ENCODE measurements at regions not wholly inside any gene's neighbourhood (a gene's known extent, or its start where the extent isn't known, plus 50 kb on each side); places are given as distances from the start of the nearest gene placed in this dataset.

- intact Hi-C loops (cut with micrococcal nuclease): no loop called here
- Mint-ChIP-seq H3K9me3 (ENCODE audit: insufficient read depth) (no peaks in the 10 kb centered on the region), H3K4me3 (no peak overlapping the region), H3K4me1 (no peaks in the 10 kb centered on the region), H3K27me3 (no peaks in the 10 kb centered on the region), H3K27ac (no peak overlapping the region)
- ATAC-seq (ENCODE audit: low read depth): no peak
- Histone ChIP-seq H3K9me3 (ENCODE audit: control extremely low read depth in 1 of 3, control insufficient read depth in 2 of 3, insufficient read depth in 1 of 3, low read length in 2 of 3) (no peaks in the 10 kb centered on the region), H3K79me2 (ENCODE audit: control insufficient read depth, insufficient read depth, low read length) (no peaks in the 10 kb centered on the region), H4K20me1 (ENCODE audit: control insufficient read depth, insufficient read depth, low read length, poor library complexity, severe bottlenecking) (no peaks in the 10 kb centered on the region), H3K36me3 (replicated peaks in 1 of 2; ENCODE audit: control extremely low read depth in 1 of 2, control insufficient read depth in 1 of 2, extremely low read depth in 1 of 2, insufficient read depth in 2 of 2, low read length in 1 of 2) (no peaks in the 10 kb centered on the region), H3K4me2 (replicated peaks; ENCODE audit: low read depth, low read length, poor library complexity, severe bottlenecking) (no peak overlapping the region), H3K27me3 (replicated peaks in 1 of 4; ENCODE audit: control extremely low read depth in 1 of 4, control insufficient read depth in 3 of 4, insufficient read depth in 4 of 4, low read length in 3 of 4) (no peaks in the 10 kb centered on the region), H3K27ac (ENCODE audit: low read length in 2 of 2) (no peak overlapping the region), H3K4me3 (ENCODE audit: control extremely low read depth in 1 of 5, extremely low read depth in 1 of 5, insufficient read depth in 1 of 5, low read depth in 2 of 5, low read length in 4 of 5) (no peak overlapping the region), H3K4me1 (ENCODE audit: control insufficient read depth in 2 of 2, insufficient read depth in 2 of 2, low read length in 2 of 2) (no peaks in the 10 kb centered on the region), H3K9ac (ENCODE audit: low read length) (no peak overlapping the region), H2AFZ (ENCODE audit: insufficient read depth, low read depth, low read length, poor library complexity, severe bottlenecking) (no peak overlapping the region)
- DNase-seq: no peak
- ChIA-PET CTCF (no interaction called here), POLR2A (no interaction called here)
- TF ChIP-seq, protein P1, sequence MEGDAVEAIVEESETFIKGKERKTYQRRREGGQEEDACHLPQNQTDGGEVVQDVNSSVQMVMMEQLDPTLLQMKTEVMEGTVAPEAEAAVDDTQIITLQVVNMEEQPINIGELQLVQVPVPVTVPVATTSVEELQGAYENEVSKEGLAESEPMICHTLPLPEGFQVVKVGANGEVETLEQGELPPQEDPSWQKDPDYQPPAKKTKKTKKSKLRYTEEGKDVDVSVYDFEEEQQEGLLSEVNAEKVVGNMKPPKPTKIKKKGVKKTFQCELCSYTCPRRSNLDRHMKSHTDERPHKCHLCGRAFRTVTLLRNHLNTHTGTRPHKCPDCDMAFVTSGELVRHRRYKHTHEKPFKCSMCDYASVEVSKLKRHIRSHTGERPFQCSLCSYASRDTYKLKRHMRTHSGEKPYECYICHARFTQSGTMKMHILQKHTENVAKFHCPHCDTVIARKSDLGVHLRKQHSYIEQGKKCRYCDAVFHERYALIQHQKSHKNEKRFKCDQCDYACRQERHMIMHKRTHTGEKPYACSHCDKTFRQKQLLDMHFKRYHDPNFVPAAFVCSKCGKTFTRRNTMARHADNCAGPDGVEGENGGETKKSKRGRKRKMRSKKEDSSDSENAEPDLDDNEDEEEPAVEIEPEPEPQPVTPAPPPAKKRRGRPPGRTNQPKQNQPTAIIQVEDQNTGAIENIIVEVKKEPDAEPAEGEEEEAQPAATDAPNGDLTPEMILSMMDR (IDR thresholded peaks at IDR 0.05): no peak
- no peak for TF ChIP-seq EZH2 (IDR thresholded peaks at IDR 0.05; ENCODE audit: borderline replicate concordance, insufficient read depth, low read depth, low read length, poor library complexity, severe bottlenecking)
- no CpG with 5 or more reads among the region's 1 CpG for WGBS (ENCODE audit: insufficient coverage)
These were observed 95.2 kb downstream of the HLX start for GRCh38 chr1:220974431-220974830.

- DNase-seq (no peak), ATAC-seq (ENCODE audit: low read depth) (no peak)
- Histone ChIP-seq H3K9ac (ENCODE audit: low read length) (no peak overlapping the region), H3K4me1 (ENCODE audit: control insufficient read depth in 2 of 2, insufficient read depth in 2 of 2, low read length in 2 of 2) (no peaks in the 10 kb centered on the region), H2AFZ (ENCODE audit: insufficient read depth, low read depth, low read length, poor library complexity, severe bottlenecking) (no peak overlapping the region), H3K27me3 (replicated peaks in 1 of 4; ENCODE audit: control extremely low read depth in 1 of 4, control insufficient read depth in 3 of 4, insufficient read depth in 4 of 4, low read length in 3 of 4) (no peaks in the 10 kb centered on the region), H3K9me3 (ENCODE audit: control extremely low read depth in 1 of 3, control insufficient read depth in 2 of 3, insufficient read depth in 1 of 3, low read length in 2 of 3) (no peaks in the 10 kb centered on the region), H3K36me3 (replicated peaks in 1 of 2; ENCODE audit: control extremely low read depth in 1 of 2, control insufficient read depth in 1 of 2, extremely low read depth in 1 of 2, insufficient read depth in 2 of 2, low read length in 1 of 2) (no peaks in the 10 kb centered on the region), H3K4me3 (ENCODE audit: control extremely low read depth in 1 of 5, extremely low read depth in 1 of 5, insufficient read depth in 1 of 5, low read depth in 2 of 5, low read length in 4 of 5) (no peak overlapping the region), H3K4me2 (replicated peaks; ENCODE audit: low read depth, low read length, poor library complexity, severe bottlenecking) (no peak overlapping the region), H4K20me1 (ENCODE audit: control insufficient read depth, insufficient read depth, low read length, poor library complexity, severe bottlenecking) (no peaks in the 10 kb centered on the region), H3K79me2 (ENCODE audit: control insufficient read depth, insufficient read depth, low read length) (no peaks in the 10 kb centered on the region), H3K27ac (ENCODE audit: low read length in 2 of 2) (no peak overlapping the region)
- no peaks in the 10 kb centered on the region for H3K9me3 Mint-ChIP-seq (ENCODE audit: insufficient read depth)
- H3K27me3 Mint-ChIP-seq: no peaks in the 10 kb centered on the region
- intact Hi-C loops (cut with micrococcal nuclease): no loop called here
- TF ChIP-seq EZH2 (IDR thresholded peaks at IDR 0.05; ENCODE audit: borderline replicate concordance, insufficient read depth, low read depth, low read length, poor library complexity, severe bottlenecking): no peak
- TF ChIP-seq, protein P1 (IDR thresholded peaks at IDR 0.05): no peak
- WGBS (ENCODE audit: insufficient coverage): no CpG with 5 or more reads among the region's 3 CpGs
- H3K4me3 Mint-ChIP-seq: no peak overlapping the region
- CTCF ChIA-PET: interaction anchor here (1.6 kb wide), 1 partner anchor 121 kb away, joined by 4 read pairs; no protein-coding TSS in a partner anchor
- H3K27ac Mint-ChIP-seq: no peak overlapping the region
- no peaks in the 10 kb centered on the region for H3K4me1 Mint-ChIP-seq
- POLR2A ChIA-PET: no interaction called here
These were observed 97.1 kb downstream of the HLX start for GRCh38 chr1:220976390-220976789.

All from B cell (primary cell).